ENCODE measurements at regions not wholly inside any gene's neighbourhood (a gene's known extent, or its start where the extent isn't known, plus 50 kb on each side); places are given as distances from the start of the nearest gene placed in this dataset.

GRCh38 chr9:18146329-18146728 is 327.6 kb upstream of the ADAMTSL1 start:
- no peak for TF ChIP-seq POLR2A (IDR thresholded peaks at IDR 0.05)
- TF ChIP-seq, protein P1, sequence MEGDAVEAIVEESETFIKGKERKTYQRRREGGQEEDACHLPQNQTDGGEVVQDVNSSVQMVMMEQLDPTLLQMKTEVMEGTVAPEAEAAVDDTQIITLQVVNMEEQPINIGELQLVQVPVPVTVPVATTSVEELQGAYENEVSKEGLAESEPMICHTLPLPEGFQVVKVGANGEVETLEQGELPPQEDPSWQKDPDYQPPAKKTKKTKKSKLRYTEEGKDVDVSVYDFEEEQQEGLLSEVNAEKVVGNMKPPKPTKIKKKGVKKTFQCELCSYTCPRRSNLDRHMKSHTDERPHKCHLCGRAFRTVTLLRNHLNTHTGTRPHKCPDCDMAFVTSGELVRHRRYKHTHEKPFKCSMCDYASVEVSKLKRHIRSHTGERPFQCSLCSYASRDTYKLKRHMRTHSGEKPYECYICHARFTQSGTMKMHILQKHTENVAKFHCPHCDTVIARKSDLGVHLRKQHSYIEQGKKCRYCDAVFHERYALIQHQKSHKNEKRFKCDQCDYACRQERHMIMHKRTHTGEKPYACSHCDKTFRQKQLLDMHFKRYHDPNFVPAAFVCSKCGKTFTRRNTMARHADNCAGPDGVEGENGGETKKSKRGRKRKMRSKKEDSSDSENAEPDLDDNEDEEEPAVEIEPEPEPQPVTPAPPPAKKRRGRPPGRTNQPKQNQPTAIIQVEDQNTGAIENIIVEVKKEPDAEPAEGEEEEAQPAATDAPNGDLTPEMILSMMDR (IDR thresholded peaks at IDR 0.05) = no peak
